GM12865 (cell line): ENCODE measurements at regions not wholly inside any gene's neighbourhood (a gene's known extent, or its start where the extent isn't known, plus 50 kb on each side); places are given as distances from the start of the nearest gene placed in this dataset.
"Not testable (repeated sequence)": the region's sequence is repeated elsewhere in the genome, so short reads cannot be mapped to it uniquely, and the experiment has no call there.

Source experiments
- DNase-seq: peaks from one replicate; pipeline ENCODE4 v3.0.0; 2010; ENCODE audit warnings: low read depth
- H3K4me3 ChIP-seq: 2 replicates; pipeline ENCODE4 v1.5.1; 2011; ENCODE audit warnings: mild to moderate bottlenecking, low read depth, low read length, control low read depth

- not testable (repeated sequence) for H3K4me3 ChIP-seq, DNase-seq
Measured at GRCh38 chr9:63296848-63297247, 1988.2 kb downstream of the FOXD4L5 start.

GRCh38 chr9:63296366-63296765 is 1988.6 kb downstream of the FOXD4L5 start:
- H3K4me3 ChIP-seq, DNase-seq: not testable (repeated sequence)

GRCh38 chr9:63289971-63290370 is 1995.0 kb downstream of the FOXD4L5 start:
- DNase-seq = peak; percentile 1
- H3K4me3 ChIP-seq = not testable (repeated sequence)
